ENCODE measurements at regions not wholly inside any gene's neighbourhood (a gene's known extent, or its start where the extent isn't known, plus 50 kb on each side); places are given as distances from the start of the nearest gene placed in this dataset.

GRCh38 chr10:79012567-79012966 is 56.2 kb upstream of the ZMIZ1 start:
- no peak for DNase-seq (ENCODE audit: low spot score)

GRCh38 chr10:79013406-79013987 is 55.3 kb upstream of the ZMIZ1 start:
- DNase-seq (ENCODE audit: low spot score), result no peak

GRCh38 chr10:79014796-79015195 is 54.0 kb upstream of the ZMIZ1 start:
- no peak for DNase-seq (ENCODE audit: low spot score)

GRCh38 chr10:79017882-79018520 is 50.8 kb upstream of the ZMIZ1 start:
- no peak for DNase-seq (ENCODE audit: low spot score)

GRCh38 chr10:79018521-79019011 is 50.2 kb upstream of the ZMIZ1 start:
- DNase-seq (ENCODE audit: low spot score), result no peak

Measured in HuH-7 (cell line).